Activated naive CD8-positive, alpha-beta T cell treated with anti-CD3 and anti-CD28 coated beads, Interleukin-2, amount 50 U/mL, for 16 hours (primary cell): ENCODE measurements at regions not wholly inside any gene's neighbourhood (a gene's known extent, or its start where the extent isn't known, plus 50 kb on each side); places are given as distances from the start of the nearest gene placed in this dataset.
"Not testable (repeated sequence)": the region's sequence is repeated elsewhere in the genome, so short reads cannot be mapped to it uniquely, and the experiment has no call there.

Source experiments
- DNase-seq: peaks from one replicate; pipeline ENCODE4 v3.0.0-alpha.2; 2020; ENCODE audit warnings: low read depth, low spot score

DNA sequence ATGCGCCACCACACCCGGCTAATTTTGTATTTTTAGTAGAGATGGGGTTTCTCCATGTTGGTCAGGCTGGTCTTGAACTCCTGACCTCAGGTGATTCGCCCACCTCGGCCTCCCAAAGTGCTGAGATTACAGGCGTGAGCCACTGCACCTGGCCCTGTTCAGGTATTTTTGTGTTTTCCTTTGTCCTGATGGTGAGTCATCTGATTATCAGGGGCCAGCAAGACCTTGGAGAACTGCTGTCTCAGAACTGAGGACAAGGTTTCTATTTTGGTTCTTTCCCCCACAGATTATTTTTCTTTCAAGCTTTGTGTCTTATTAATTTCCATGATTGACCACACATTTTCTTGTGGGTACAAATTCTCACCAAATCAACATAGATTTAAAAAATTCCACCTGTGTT, 374.4 kb upstream of the SGO1 start:
- not testable (repeated sequence) for DNase-seq

DNA sequence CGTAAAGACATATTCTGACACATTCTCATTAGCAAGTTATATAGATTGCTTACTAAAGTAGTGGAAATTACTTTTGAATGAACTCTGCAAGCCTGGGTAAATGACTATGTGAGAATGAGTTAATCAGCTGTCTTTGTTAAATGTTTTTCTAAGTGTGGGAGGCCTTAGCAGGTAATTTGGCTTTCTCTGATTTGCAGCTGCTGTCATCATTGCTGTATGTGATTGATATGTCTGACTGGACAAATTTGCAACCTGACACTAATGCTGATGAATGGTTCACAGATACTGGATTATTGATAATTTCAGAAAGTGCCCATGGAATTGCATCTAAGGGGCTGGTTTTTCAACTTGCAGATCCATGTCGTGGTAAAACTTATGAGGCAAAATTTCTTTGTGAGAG, 372.2 kb upstream of the SGO1 start:
- no peak for DNase-seq

- no peak for DNase-seq
Observed at GRCh38 chr3:20556661-20557060, 370.7 kb upstream of the SGO1 start.

- DNase-seq: no peak
Observed at GRCh38 chr3:20552605-20553275, 366.7 kb upstream of the SGO1 start.

DNA sequence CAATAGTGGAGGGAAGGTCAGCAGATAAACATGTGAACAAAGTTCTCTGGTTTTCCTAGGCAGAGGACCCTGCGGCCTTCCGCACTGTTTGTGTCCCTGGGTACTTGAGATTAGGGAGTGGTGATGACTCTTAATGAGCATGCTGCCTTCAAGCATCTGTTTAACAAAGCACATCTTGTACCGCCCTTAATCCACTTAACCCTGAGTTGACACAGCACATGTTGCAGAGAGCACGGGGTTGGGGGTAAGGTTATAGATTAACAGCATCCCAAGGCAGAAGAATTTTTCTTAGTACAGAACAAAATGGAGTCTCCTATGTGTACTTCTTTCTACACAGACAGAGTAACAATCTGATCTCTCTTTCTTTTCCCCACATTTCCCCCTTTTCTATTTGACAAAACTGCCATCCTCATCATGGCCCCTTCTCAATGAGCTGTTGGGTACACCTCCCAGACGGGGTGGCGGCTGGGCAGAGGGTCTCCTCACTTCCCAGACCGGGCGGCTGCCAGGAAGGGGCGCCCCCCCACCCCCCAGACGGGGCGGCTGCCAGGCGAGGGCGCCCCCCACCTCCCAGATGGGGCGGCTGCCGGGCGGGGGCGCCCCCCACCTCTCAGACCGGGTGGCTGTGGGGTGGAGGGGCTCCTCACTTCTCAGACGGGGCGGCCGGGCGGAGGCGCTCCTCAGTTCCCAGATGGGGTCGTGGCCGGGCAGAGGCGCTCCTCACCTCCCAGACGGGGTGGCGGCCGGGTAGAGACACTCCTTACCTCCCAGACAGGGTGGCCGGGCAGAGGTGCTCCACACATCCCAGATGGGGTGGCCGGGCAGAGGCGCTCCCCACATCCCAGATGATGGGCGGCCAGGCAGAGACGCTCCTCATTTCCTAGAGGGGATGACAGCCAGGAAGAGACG, 361.6 kb upstream of the SGO1 start:
- not testable (repeated sequence) for DNase-seq

- no peak for DNase-seq
Observed at GRCh38 chr3:20546636-20547035, 360.6 kb upstream of the SGO1 start.

GRCh38 chr3:20543535-20544226, 357.7 kb upstream of the SGO1 start:
- DNase-seq: no peak

- DNase-seq: no peak
Observed at GRCh38 chr3:20540066-20540465, 354.1 kb upstream of the SGO1 start.

DNA sequence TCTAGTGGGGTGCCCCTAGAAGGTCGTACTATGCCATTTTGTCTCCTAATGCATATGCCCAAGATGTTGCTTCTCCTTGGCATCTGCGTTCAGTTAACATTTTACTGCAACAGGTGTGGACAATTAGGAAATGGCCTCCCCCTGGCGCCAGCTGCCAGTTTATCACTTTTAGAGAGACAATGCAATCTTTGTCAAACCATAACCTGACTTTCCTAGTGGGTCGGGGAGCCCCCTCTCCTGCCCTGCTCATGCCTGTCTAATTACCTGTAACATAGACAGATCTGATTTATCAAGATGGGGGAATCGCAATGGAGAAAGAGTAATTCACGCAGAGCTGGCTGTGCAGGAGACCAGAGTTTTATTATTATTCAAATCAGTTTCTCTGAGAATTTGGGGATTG, 353.7 kb upstream of the SGO1 start:
- no peak for DNase-seq

DNA sequence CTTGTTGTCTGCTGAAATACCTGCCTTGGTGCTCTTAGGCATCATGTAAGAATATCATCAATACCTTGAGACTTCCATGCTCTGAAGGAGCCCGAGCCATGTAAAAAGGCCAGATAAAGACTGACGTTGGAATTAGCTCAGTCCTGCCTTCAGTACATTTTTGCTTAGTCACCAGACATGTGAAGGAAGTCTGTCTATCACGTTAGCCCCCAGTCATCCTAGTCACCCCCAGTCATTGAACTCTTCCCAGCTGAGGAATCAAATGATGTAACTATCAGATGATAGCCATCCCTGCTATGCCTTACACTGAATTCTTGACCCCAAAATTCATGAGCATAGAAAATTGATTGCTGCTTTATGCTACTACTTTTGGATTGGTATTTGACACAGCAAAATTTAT, 351.2 kb upstream of the SGO1 start:
- no peak for DNase-seq

DNA sequence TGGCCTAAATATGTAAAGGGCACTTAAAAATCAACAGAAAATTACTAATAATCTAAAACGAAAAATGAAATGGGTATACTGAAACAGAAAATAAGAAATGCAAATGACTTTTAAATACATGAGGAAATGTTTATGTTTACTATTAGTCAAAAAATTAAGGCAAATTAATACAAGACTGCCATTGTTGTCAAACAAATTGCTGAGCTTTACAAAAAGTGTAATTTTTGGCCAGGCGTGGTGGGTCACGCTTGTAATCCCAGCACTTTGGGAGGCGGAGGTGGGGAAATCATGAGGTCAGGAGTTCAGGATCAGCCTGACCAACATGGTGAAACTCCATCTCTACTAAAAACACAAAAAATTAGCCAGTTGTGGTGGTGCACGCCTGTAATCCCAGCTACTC, 343.9 kb upstream of the SGO1 start:
- no peak for DNase-seq

DNA sequence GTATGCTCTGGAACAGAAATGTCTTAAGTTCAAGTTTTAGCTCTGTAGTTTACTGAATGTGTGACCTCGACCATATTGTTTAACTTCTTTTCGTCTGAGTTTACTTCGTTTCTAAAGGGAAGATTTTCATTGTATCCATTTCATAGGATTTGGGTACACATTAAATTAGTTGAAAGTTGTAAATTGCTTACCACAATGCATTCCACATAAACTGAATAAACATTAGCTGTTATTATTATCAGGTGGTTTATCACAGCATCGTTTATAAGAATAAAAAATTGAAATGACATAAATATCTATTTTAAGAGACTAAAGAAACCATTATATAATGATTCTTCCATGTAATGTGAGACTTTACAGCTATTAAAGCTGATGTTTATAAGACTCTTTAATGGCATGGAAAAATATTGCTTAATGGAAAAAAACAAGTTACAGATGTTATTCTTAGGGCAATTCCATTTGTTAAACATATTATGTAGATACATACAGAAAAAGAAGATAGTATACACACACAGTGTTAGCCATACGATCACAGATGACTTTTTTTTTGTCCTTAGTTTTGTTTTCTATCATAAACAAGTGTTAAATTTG, 342.3 kb upstream of the SGO1 start:
- no peak for DNase-seq

- DNase-seq: no peak
Observed at GRCh38 chr3:20527368-20527767, 341.4 kb upstream of the SGO1 start.

DNA sequence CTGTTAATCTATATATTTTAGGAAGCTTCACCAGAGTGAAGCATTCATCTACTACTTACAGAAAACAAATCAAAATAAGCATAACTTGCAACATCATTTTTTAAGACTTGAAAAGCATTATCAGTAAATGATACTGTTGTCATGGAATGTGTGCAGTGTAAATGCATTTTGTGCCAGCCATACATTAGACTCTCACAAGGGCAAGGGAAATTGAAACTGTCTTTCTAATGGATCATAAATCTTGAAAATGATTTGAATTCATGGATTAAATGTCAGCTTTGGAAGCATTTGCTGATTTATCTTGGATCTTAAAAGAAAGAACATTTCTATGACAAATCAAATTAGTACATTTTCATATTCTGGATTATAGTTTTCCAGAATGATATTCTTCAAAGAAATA, 338.3 kb upstream of the SGO1 start:
- no peak for DNase-seq

GRCh38 chr3:20523293-20523692, 337.3 kb upstream of the SGO1 start:
- DNase-seq: no peak

- not testable (repeated sequence) for DNase-seq
Observed at GRCh38 chr3:20517316-20517715, 331.3 kb upstream of the SGO1 start.

- no peak for DNase-seq
Observed at GRCh38 chr3:20516311-20516710, 330.3 kb upstream of the SGO1 start.

DNA sequence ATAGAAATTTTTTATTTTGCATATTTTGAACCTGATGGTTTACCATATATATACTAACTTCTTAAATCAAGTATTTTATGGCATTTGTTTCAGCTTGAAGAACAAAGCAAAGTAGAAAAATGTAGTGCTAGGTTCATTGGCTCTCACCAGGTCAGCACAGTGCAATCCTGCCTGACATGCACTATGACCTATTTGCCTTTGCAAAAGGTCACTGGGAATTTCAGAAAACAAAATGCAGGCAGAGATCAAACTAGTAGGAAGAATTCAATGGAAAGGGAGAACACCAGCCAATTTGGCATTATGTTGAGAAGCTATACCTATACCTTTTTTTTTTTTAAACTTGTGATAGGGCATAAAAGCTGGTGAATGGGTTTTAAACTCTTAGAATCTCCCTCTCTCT, 329.8 kb upstream of the SGO1 start:
- DNase-seq: no peak

DNA sequence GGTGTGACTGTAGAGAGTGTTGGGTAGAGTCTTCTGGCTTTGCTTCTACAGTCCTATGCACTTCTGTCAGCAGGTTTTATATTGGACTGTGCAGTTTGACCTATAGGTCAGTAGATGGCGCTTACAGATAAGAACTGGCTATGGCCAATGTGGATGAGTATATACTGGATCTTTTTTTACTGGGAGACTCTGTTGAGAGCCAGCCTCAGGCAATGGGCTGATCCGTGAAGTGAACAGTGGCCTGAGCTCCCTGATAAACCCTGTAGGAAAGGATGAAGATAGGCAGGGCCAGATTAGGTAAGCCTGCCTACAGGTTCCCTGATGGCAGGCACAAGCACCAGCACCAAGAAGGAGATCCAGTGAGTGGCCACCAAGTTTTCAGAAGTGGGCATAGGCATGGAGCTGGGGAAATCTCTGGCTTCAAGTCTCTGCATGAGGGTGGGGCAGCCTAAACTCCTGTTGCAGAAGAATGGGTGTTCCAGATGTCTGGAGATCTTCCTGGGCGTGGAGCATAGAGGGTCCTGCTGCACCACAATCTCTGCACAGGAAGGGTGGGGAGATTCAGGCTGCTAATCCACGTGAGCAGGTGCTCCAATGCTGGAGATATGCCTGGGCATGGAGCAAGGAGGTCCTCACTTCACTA, 326.0 kb upstream of the SGO1 start:
- DNase-seq: no peak

DNA sequence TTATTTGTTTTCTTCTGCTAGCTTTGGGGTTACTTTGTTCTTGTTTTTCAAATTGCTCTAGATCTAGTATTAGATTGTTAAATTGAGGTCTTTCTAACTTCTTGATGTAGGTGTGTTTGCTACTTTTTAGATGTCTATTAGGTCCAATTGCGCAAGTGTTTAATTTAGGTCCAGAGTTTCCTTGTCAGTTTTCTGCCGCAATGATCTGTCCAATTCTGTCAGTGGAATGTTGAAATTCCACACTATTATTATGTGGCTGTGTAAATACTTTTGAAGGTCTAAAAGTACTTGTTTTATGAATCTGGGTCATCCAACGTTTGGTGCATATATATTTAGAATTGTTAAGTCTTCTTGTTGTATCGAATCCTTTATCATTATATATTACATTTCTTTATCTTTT, 324.4 kb upstream of the SGO1 start:
- no peak for DNase-seq

- no peak for DNase-seq
Observed at GRCh38 chr3:20503394-20504082, 317.5 kb upstream of the SGO1 start.
